Liver (tissue), 8 donors: ENCODE measurements at regions not wholly inside any gene's neighbourhood (a gene's known extent, or its start where the extent isn't known, plus 50 kb on each side); places are given as distances from the start of the nearest gene placed in this dataset.

ENCODE experiments used
- DNase-seq: peaks from one replicate; pipeline ENCODE4 v3.0.0-alpha.2; 2017; ENCODE audit warnings: low spot score
- H3K27ac ChIP-seq, 2 donors: one replicate each; pipeline ENCODE4 v1.7.0; 2013; ENCODE audit warnings: inconsistent platforms in 2 of 2, low read length in 2 of 2, control low read depth in 1 of 2, low read depth in 1 of 2, mild to moderate bottlenecking in 1 of 2
- H3K27me3 ChIP-seq, 4 donors: one replicate each; pipeline versions ENCODE4 v1.6.1 to v1.7.0; 2013; ENCODE audit warnings: low read length in 3 of 4, inconsistent platforms in 1 of 4, mild to moderate bottlenecking in 1 of 4, moderate library complexity in 1 of 4; ENCODE audit not compliant: control insufficient read depth in 4 of 4, insufficient read depth in 4 of 4
- H3K36me3 ChIP-seq, 4 donors: one replicate each; pipeline versions ENCODE4 v1.6.1 to v1.7.0; 2013; ENCODE audit warnings: low read length in 3 of 4, mild to moderate bottlenecking in 3 of 4, low read depth in 1 of 4, moderate library complexity in 1 of 4; ENCODE audit not compliant: control insufficient read depth in 4 of 4, insufficient read depth in 3 of 4
- H3K4me1 ChIP-seq, 4 donors: one replicate each; pipeline versions ENCODE4 v1.6.1 to v1.7.0; 2013; ENCODE audit warnings: low read length in 3 of 4, mild to moderate bottlenecking in 3 of 4, moderate library complexity in 1 of 4; ENCODE audit not compliant: control insufficient read depth in 4 of 4, insufficient read depth in 4 of 4
- H3K4me3 ChIP-seq, 3 donors: one replicate each; pipeline versions ENCODE4 v1.6.1 to v1.7.0; 2013; ENCODE audit warnings: low read length in 3 of 3, control low read depth in 1 of 3, low read depth in 1 of 3, mild to moderate bottlenecking in 1 of 3
- H3K9ac ChIP-seq, 2 donors: one replicate each; pipeline ENCODE4 v1.7.0; 2013; ENCODE audit warnings: low read length in 2 of 2, mild to moderate bottlenecking in 2 of 2, moderate library complexity in 2 of 2, control low read depth in 1 of 2, low read depth in 1 of 2
- H3K9me3 ChIP-seq, 4 donors: one replicate each; pipeline versions ENCODE4 v1.6.1 to v1.7.0; 2013; ENCODE audit warnings: low read length in 3 of 4; ENCODE audit not compliant: control insufficient read depth in 4 of 4
- EGR1 ChIP-seq, 2 donors: IDR thresholded peaks; 2 replicates each; pipeline ENCODE4 v1.6.1; 2016 to 2018; ENCODE audit warnings: antibody characterized with exemption in 2 of 2, low read depth in 2 of 2
- FOXA1 ChIP-seq: IDR thresholded peaks from 2 replicates; pipeline ENCODE4 v1.6.1; 2016; ENCODE audit warnings: antibody characterized with exemption
- GABPA ChIP-seq, 2 donors: IDR thresholded peaks in 1 of 2; conservative IDR thresholded peaks in 1 of 2; 2 replicates each; pipeline ENCODE4 v1.6.1; 2016; ENCODE audit warnings: antibody characterized with exemption in 2 of 2, mild to moderate bottlenecking in 1 of 2, moderate library complexity in 1 of 2
- HNF4A ChIP-seq, 2 donors: conservative IDR thresholded peaks; 2 replicates each; pipeline ENCODE4 v1.6.1; 2016; ENCODE audit warnings: antibody characterized with exemption in 2 of 2, mild to moderate bottlenecking in 2 of 2
- NR2F2 ChIP-seq: IDR thresholded peaks from 2 replicates; pipeline ENCODE4 v1.6.1; 2016; ENCODE audit warnings: antibody characterized with exemption
- RXRA ChIP-seq, 2 donors: IDR thresholded peaks; 2 replicates each; pipeline ENCODE4 v1.6.1; 2017 to 2018; ENCODE audit warnings: antibody characterized with exemption in 2 of 2, mild to moderate bottlenecking in 1 of 2
- SP1 ChIP-seq: IDR thresholded peaks from 2 replicates; pipeline ENCODE4 v1.6.1; 2018; ENCODE audit warnings: antibody characterized with exemption, mild to moderate bottlenecking
- TAF1 ChIP-seq: conservative IDR thresholded peaks from 2 replicates; pipeline ENCODE4 v1.6.1; 2016; ENCODE audit warnings: antibody characterized with exemption, mild to moderate bottlenecking
- YY1 ChIP-seq: IDR thresholded peaks from 2 replicates; pipeline ENCODE4 v1.6.1; 2016; ENCODE audit warnings: antibody characterized with exemption, mild to moderate bottlenecking
- WGBS: extraction: QIAGEN DNeasy Blood & Tissue Kit; methylation state at CpG from one replicate; pipeline ENCODE4 v1.1.7; 2013; 5-methylcytosine and 5-hydroxymethylcytosine counted together
- TF ChIP-seq, protein P1 (sequence below): fragments of 150-350 bp; IDR thresholded peaks from 2 replicates; pipeline ENCODE4 v1.5.1; 2017; ENCODE audit warnings: improper control_type of control experiment, low read depth, low read length; ENCODE audit not compliant: missing input control
- TF ChIP-seq, protein P2 (sequence below): IDR thresholded peaks from 2 replicates; pipeline ENCODE4 v1.6.1; 2016; ENCODE audit warnings: antibody characterized with exemption
- TF ChIP-seq, protein P3 (sequence below): IDR thresholded peaks from 2 replicates; pipeline ENCODE4 v1.6.1; 2016; ENCODE audit warnings: antibody characterized with exemption
- TF ChIP-seq, protein P4 (sequence below): IDR thresholded peaks from 2 replicates; pipeline ENCODE4 v1.6.1; 2016; ENCODE audit warnings: antibody characterized with exemption, mild to moderate bottlenecking
- TF ChIP-seq, protein P5 (sequence below): IDR thresholded peaks from 2 replicates; pipeline ENCODE4 v1.6.1; 2016; ENCODE audit warnings: antibody characterized with exemption
- donor health status: healthy.
- donor health status: healthy.
- donor health status: healthy.
- donor health status: healthy.
- donor health status: healthy.

DNA sequence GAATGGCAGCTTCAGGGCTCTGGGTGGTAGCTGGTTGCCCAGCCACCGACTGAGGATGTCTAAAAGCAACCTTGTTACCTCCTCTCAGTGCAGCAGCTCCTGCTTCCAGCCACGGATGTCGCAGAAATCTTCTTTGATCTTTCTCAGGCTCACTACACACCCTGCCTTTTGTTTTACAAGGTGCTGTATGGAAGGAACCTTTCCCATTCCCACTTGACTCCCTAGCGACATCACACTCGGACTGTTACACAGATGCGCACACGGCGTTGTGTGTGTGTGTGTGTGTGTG lies 135.8 kb upstream of the CPHXL start (continued):
- TF ChIP-seq RXRA (IDR thresholded peaks at IDR 0.05): no peak
- TF ChIP-seq GABPA (IDR thresholded peaks at IDR 0.05 in 1 of 2, conservative IDR thresholded peaks at IDR 0.05 in 1 of 2): no peak
- TF ChIP-seq TAF1: no peak

DNA sequence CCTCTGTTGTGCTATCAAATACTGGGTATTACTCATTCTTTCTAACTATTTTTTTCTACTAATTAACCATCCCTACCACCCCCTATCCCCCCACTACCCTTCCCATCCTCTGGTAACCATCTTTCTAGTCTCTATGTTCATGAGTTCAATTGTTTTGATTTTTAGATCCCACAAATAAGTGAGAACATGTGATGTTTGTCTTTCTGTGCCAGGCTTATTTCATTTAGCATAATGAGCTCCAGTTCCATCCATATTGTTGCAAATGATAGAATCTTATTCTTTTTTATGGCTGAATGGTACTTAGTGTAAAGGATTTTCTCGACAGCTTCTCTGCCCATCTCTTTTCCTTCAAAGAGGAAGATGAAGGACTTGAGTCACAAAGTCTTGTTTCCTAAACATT lies 138.0 kb upstream of the CPHXL start:
- 84% methylated on average over 1 of the region's 1 CpG for WGBS
- H3K36me3 ChIP-seq: no peaks in the 10 kb centered on the region
- DNase-seq: no peak
- no peak overlapping the region for H3K4me3 ChIP-seq
- H3K27me3 ChIP-seq: no peaks in the 10 kb centered on the region
- H3K27ac ChIP-seq: no peak overlapping the region
- TF ChIP-seq SP1 (no peak), NR2F2 (no peak), GABPA (IDR thresholded peaks at IDR 0.05 in 1 of 2, conservative IDR thresholded peaks at IDR 0.05 in 1 of 2) (no peak), FOXA1 (no peak), HNF4A (conservative IDR thresholded peaks at IDR 0.05) (no peak), TAF1 (no peak), YY1 (no peak), RXRA (IDR thresholded peaks at IDR 0.05) (no peak), EGR1 (IDR thresholded peaks at IDR 0.05; ENCODE audit: low read depth in 2 of 2) (no peak)
- TF ChIP-seq, protein P1, sequence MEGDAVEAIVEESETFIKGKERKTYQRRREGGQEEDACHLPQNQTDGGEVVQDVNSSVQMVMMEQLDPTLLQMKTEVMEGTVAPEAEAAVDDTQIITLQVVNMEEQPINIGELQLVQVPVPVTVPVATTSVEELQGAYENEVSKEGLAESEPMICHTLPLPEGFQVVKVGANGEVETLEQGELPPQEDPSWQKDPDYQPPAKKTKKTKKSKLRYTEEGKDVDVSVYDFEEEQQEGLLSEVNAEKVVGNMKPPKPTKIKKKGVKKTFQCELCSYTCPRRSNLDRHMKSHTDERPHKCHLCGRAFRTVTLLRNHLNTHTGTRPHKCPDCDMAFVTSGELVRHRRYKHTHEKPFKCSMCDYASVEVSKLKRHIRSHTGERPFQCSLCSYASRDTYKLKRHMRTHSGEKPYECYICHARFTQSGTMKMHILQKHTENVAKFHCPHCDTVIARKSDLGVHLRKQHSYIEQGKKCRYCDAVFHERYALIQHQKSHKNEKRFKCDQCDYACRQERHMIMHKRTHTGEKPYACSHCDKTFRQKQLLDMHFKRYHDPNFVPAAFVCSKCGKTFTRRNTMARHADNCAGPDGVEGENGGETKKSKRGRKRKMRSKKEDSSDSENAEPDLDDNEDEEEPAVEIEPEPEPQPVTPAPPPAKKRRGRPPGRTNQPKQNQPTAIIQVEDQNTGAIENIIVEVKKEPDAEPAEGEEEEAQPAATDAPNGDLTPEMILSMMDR: no peak
- TF ChIP-seq, protein P2, sequence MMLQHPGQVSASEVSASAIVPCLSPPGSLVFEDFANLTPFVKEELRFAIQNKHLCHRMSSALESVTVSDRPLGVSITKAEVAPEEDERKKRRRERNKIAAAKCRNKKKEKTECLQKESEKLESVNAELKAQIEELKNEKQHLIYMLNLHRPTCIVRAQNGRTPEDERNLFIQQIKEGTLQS: no peak
- TF ChIP-seq, protein P3, sequence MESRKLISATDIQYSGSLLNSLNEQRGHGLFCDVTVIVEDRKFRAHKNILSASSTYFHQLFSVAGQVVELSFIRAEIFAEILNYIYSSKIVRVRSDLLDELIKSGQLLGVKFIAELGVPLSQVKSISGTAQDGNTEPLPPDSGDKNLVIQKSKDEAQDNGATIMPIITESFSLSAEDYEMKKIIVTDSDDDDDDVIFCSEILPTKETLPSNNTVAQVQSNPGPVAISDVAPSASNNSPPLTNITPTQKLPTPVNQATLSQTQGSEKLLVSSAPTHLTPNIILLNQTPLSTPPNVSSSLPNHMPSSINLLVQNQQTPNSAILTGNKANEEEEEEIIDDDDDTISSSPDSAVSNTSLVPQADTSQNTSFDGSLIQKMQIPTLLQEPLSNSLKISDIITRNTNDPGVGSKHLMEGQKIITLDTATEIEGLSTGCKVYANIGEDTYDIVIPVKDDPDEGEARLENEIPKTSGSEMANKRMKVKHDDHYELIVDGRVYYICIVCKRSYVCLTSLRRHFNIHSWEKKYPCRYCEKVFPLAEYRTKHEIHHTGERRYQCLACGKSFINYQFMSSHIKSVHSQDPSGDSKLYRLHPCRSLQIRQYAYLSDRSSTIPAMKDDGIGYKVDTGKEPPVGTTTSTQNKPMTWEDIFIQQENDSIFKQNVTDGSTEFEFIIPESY: no peak
- TF ChIP-seq, protein P4, sequence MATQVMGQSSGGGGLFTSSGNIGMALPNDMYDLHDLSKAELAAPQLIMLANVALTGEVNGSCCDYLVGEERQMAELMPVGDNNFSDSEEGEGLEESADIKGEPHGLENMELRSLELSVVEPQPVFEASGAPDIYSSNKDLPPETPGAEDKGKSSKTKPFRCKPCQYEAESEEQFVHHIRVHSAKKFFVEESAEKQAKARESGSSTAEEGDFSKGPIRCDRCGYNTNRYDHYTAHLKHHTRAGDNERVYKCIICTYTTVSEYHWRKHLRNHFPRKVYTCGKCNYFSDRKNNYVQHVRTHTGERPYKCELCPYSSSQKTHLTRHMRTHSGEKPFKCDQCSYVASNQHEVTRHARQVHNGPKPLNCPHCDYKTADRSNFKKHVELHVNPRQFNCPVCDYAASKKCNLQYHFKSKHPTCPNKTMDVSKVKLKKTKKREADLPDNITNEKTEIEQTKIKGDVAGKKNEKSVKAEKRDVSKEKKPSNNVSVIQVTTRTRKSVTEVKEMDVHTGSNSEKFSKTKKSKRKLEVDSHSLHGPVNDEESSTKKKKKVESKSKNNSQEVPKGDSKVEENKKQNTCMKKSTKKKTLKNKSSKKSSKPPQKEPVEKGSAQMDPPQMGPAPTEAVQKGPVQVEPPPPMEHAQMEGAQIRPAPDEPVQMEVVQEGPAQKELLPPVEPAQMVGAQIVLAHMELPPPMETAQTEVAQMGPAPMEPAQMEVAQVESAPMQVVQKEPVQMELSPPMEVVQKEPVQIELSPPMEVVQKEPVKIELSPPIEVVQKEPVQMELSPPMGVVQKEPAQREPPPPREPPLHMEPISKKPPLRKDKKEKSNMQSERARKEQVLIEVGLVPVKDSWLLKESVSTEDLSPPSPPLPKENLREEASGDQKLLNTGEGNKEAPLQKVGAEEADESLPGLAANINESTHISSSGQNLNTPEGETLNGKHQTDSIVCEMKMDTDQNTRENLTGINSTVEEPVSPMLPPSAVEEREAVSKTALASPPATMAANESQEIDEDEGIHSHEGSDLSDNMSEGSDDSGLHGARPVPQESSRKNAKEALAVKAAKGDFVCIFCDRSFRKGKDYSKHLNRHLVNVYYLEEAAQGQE: no peak
- TF ChIP-seq, protein P5, sequence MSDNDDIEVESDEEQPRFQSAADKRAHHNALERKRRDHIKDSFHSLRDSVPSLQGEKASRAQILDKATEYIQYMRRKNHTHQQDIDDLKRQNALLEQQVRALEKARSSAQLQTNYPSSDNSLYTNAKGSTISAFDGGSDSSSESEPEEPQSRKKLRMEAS: no peak
- no peaks in the 10 kb centered on the region for H3K9me3 ChIP-seq
- no peak overlapping the region for H3K9ac ChIP-seq
- no peaks in the 10 kb centered on the region for H3K4me1 ChIP-seq
